GM06990 (cell line): ENCODE measurements at regions not wholly inside any gene's neighbourhood (a gene's known extent, or its start where the extent isn't known, plus 50 kb on each side); places are given as distances from the start of the nearest gene placed in this dataset.

Experiments used
- DNase-seq: peaks from one replicate; pipeline ENCODE4 v3.0.0-alpha.2; 2011; ENCODE audit not compliant: insufficient read length; ENCODE audit errors: extremely low read depth
- H3K27me3 ChIP-seq: replicated peaks from 2 replicates; pipeline ENCODE4 v1.6.0; 2011; ENCODE audit warnings: low read length; ENCODE audit not compliant: control insufficient read depth, insufficient read depth
- H3K36me3 ChIP-seq: 2 replicates; pipeline ENCODE4 v1.5.1; 2011; ENCODE audit warnings: low read length; ENCODE audit not compliant: control insufficient read depth, insufficient read depth
- H3K4me3 ChIP-seq: replicated peaks from 2 replicates; pipeline ENCODE4 v1.5.1; 2011; ENCODE audit warnings: low read depth, mild to moderate bottlenecking, control low read depth, low read length
- TF ChIP-seq, protein P1 (sequence below): IDR thresholded peaks from 2 replicates; pipeline ENCODE4 v1.5.1; 2011; ENCODE audit warnings: low read length, control low read depth, mild to moderate bottlenecking, inconsistent platforms; ENCODE audit not compliant: insufficient read depth, poor library complexity, severe bottlenecking

DNA sequence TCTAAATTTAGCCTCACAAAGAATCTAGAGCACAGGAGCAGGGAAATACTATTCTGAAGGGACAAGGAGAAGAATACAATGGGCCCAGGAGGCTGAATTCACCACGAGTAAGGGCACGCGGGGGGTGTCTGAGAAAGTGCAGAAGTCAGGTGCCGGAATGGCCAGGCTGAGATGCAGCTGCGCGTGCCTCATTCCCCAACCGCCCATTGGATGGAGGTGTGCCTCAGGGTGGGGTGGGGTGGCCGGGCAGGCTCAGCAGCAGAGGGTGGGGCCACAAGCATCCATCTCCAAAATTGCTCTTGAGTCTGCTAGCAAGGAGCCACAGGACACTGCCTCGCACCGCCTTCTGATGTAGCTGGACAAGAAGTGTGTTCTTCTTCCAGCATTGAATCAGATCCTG, 387.0 kb downstream of the SHANK2 start:
- TF ChIP-seq, protein P1, sequence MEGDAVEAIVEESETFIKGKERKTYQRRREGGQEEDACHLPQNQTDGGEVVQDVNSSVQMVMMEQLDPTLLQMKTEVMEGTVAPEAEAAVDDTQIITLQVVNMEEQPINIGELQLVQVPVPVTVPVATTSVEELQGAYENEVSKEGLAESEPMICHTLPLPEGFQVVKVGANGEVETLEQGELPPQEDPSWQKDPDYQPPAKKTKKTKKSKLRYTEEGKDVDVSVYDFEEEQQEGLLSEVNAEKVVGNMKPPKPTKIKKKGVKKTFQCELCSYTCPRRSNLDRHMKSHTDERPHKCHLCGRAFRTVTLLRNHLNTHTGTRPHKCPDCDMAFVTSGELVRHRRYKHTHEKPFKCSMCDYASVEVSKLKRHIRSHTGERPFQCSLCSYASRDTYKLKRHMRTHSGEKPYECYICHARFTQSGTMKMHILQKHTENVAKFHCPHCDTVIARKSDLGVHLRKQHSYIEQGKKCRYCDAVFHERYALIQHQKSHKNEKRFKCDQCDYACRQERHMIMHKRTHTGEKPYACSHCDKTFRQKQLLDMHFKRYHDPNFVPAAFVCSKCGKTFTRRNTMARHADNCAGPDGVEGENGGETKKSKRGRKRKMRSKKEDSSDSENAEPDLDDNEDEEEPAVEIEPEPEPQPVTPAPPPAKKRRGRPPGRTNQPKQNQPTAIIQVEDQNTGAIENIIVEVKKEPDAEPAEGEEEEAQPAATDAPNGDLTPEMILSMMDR: no peak
- DNase-seq: no peak
- Histone ChIP-seq H3K4me3 (no peak overlapping the region), H3K36me3 (no peaks in the 10 kb centered on the region), H3K27me3 (peaks cover 2% of the 10 kb centered on the region; the same call in 1 of the 2 replicates)

DNA sequence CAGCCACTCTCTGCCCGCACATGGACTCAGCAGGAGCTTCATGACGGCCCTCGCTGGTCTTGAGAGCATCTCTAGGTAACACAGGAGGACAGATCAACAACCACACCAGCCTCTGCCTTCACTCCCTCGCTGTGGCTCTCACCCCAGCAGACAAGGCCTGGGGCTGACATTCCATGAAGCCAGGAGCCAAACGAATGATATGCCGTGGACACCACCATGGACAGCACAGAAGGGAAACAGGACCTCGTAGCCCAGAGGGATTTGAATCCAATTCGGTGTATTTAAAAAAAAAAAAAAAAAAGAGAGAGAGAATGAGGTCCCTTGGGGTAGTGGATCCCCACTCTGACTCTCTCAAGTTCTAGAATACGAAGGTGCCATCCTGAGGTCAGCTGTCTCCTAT, 385.5 kb downstream of the SHANK2 start:
- TF ChIP-seq, protein P1: no peak
- no peaks in the 10 kb centered on the region; the same call in 1 of the 2 replicates for H3K27me3 ChIP-seq
- no peak for DNase-seq

DNA sequence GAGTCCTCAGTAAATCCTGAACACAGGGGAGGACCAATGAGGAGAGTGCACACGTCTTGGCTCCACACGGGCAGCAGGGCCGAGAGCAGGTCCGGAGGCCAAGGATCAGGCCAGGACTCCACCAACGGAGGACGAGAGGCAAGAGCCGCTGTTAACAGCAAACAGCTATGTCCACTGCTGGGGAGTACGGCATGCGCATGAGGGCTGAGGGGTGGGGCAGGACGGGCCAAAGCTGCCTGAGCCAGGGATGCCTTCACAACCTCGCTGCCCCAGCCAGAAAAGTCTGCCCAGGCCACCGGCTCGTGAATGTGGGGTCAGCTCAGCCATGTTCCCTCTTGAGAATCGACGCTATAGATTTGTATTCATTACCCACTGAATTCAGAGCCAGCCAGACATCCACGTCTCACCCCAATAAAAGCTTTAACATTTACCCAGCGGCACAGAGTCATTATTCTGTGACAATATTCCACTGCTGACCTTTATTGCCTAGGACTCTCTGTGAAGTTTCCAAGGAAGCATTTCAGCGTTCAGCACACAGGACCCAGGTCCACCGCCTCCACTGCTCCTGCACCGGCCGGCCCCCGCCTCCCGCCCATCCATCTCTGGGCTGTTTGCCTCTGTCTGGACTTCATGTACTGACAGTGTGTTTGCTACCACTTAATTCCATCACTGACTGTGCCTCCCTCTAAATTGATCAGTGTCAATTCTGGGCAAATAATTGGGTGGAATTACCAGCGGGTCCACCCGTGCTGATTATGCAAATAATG, 384.9 kb downstream of the SHANK2 start:
- Histone ChIP-seq H3K4me3 (no peak overlapping the region), H3K36me3 (no peaks in the 10 kb centered on the region), H3K27me3 (no peaks in the 10 kb centered on the region; the same call in 1 of the 2 replicates)
- DNase-seq: no peak
- TF ChIP-seq, protein P1: no peak

More for the DNA sequence above, 385.5 kb downstream of the SHANK2 start:
- Histone ChIP-seq H3K4me3 (no peak overlapping the region), H3K36me3 (no peaks in the 10 kb centered on the region)

DNA sequence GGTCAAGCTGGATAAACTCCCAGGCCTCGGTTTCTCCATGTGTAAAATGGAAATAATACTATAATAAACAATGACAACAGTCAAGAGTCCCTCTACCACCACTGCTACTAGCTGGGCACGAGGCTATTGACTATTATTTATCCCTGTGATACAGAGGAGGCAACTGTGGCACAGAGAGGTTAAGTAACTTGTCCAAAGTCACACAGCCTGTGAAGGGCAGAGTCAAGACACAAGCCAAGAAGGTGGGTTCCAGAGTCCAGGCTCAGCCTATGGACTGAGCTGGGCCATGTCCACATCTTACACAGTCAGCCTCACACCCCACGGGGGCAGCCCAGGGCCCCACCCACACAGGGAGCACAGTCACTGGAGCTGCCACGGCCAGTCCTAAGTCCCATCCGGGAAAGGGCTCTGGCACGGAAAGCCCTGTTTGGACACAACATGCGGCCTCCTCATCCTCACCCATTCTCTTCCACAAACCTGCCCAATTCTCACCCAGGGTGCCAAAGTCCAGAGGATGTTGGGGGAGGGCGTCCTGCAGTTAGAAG, 384.0 kb downstream of the SHANK2 start:
- no peaks in the 10 kb centered on the region; the same call in 1 of the 2 replicates for H3K27me3 ChIP-seq
- no peaks in the 10 kb centered on the region for H3K36me3 ChIP-seq
- no peak overlapping the region for H3K4me3 ChIP-seq
- TF ChIP-seq, protein P1: no peak
- DNase-seq: no peak

DNA sequence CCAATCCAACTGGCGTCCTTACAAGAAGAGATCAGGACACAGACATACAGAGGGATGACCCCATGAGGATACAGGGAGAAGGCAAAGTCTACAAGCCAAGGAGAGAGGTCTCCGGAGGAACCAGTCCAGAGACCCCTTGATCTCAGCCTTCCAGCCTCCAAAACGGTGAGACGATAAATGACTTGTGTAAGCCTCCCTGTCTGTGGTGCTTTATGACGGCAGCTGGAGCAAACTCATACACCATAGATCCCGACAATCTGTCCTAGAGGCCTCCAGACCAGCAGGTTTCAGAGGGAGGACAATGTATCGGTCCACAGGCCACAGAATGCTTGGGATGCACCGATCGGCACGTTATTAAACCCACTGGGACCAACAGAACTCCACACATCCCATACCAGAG, 383.3 kb downstream of the SHANK2 start:
- no peaks in the 10 kb centered on the region for H3K36me3 ChIP-seq
- H3K27me3 ChIP-seq: no peaks in the 10 kb centered on the region; the same call in 1 of the 2 replicates
- no peak overlapping the region for H3K4me3 ChIP-seq
- no peak for DNase-seq
- TF ChIP-seq, protein P1: no peak
